K562 (cell line): ENCODE measurements at regions not wholly inside any gene's neighbourhood (a gene's known extent, or its start where the extent isn't known, plus 50 kb on each side); places are given as distances from the start of the nearest gene placed in this dataset.

Experiments
- ATAC-seq: fragments of 200-7000 bp; cut with Tn5 transposase; 3 replicates; pipeline ENCODE4 v1.9.1; 2020; ENCODE audit warnings: moderate library complexity
- BruUV-seq: library from RNA; stranded (reverse); fragments of 400-500 nt; replicated peaks from 2 replicates; lab custom pipeline; 2021; lab: Mats Ljungman, UMichigan
- CTCF ChIA-PET: fragments of 300-600 bp; formaldehyde crosslinking; extraction: SDS; loops from one replicate; lab custom pipeline; 2021; ENCODE audit warnings: low intra/inter-chr PET ratio; lab: Yijun Ruan, JAX
- POLR2A ChIA-PET: fragments of 300-600, 350-650 bp; sonication (Branson Sonifier 250); formaldehyde crosslinking; extraction: SDS; loops from one replicate; lab custom pipeline; 2021; ENCODE audit warnings: antibody characterized with exemption, inconsistent platforms; lab: Yijun Ruan, JAX
- DNase-seq, 4 experiments: peaks; one replicate each; pipeline versions ENCODE4 v3.0.0 to v3.0.0-alpha.2; 2011 to 2018; ENCODE audit warnings: low spot score in 3 of 4, mixed read lengths in 3 of 4; ENCODE audit errors: extremely low read depth in 1 of 4
- FAIRE-seq: peaks from 2 replicates; lab custom pipeline; 2011; peaks lifted over from hg19 to GRCh38; lab: Jason Lieb, UNC
- H2AFZ ChIP-seq: 2 replicates; pipeline ENCODE4 v1.6.0; 2011; ENCODE audit warnings: low read depth, low read length, control low read depth, inconsistent platforms
- H3K27ac ChIP-seq: fragments of 200-600 bp; 3 replicates; pipeline ENCODE4 v1.8.0; 2011; ENCODE audit warnings: low read depth, mild to moderate bottlenecking, control low read depth, inconsistent platforms, low read length, moderate library complexity, mixed read lengths; ENCODE audit errors: extremely low read depth
- H3K27me3 ChIP-seq, 2 experiments: fragments of 300-600 bp in 1 of 2; 2 replicates in 1 of 2; 3 replicates in 1 of 2; pipeline versions ENCODE4 v1.6.0 to v1.8.0; 2011; ENCODE audit warnings: inconsistent platforms in 2 of 2, low read length in 2 of 2, mild to moderate bottlenecking in 1 of 2, mixed read lengths in 1 of 2, moderate library complexity in 1 of 2; ENCODE audit not compliant: control insufficient read depth in 2 of 2, insufficient read depth in 2 of 2
- H3K36me3 ChIP-seq: fragments of 300-600 bp; 3 replicates; pipeline ENCODE4 v1.8.0; 2011; ENCODE audit warnings: mild to moderate bottlenecking, low read length, inconsistent platforms; ENCODE audit not compliant: control insufficient read depth, insufficient read depth
- H3K4me1 ChIP-seq, 2 experiments: fragments of 200-600 bp in 1 of 2; replicated peaks in 1 of 2; 2 replicates in 1 of 2; 3 replicates in 1 of 2; pipeline versions ENCODE4 v1.5.1 to v1.8.0; 2011; ENCODE audit warnings: inconsistent platforms in 2 of 2, low read length in 2 of 2, mild to moderate bottlenecking in 1 of 2, mixed read lengths in 1 of 2, moderate library complexity in 1 of 2; ENCODE audit not compliant: control insufficient read depth in 2 of 2, insufficient read depth in 2 of 2
- H3K4me2 ChIP-seq: 2 replicates; pipeline ENCODE4 v1.6.1; 2011; ENCODE audit warnings: low read length, control low read depth, inconsistent platforms, mixed read lengths; ENCODE audit not compliant: insufficient read depth
- H3K4me3 ChIP-seq: fragments of 200-600 bp; sonication (generic), shearing (Covaris generic); 2 replicates; pipeline ENCODE4 v1.5.1; 2016; ENCODE audit warnings: control low read depth, inconsistent platforms
- H3K79me2 ChIP-seq: fragments of 200-600 bp; 3 replicates; pipeline ENCODE4 v1.8.0; 2011; ENCODE audit warnings: low read length, inconsistent platforms; ENCODE audit not compliant: control insufficient read depth, insufficient read depth
- H3K9ac ChIP-seq, 2 experiments: 2 replicates each; pipeline versions ENCODE4 v1.6.0 to v1.6.1; 2011; ENCODE audit warnings: low read depth in 2 of 2, low read length in 2 of 2, control low read depth in 1 of 2, inconsistent platforms in 1 of 2, mild to moderate bottlenecking in 1 of 2, mixed read lengths in 1 of 2; ENCODE audit not compliant: insufficient read depth in 1 of 2
- H3K9me1 ChIP-seq: one replicate; pipeline ENCODE4 v1.6.0; 2011; ENCODE audit warnings: inconsistent platforms, mild to moderate bottlenecking, low read length, moderate library complexity; ENCODE audit not compliant: control insufficient read depth, insufficient read depth
- H3K9me3 ChIP-seq: replicated peaks from 2 replicates; pipeline ENCODE4 v1.5.1; 2011; ENCODE audit warnings: low read depth, low read length, inconsistent platforms; ENCODE audit not compliant: control insufficient read depth, insufficient read depth
- H4K20me1 ChIP-seq: replicated peaks from 2 replicates; pipeline ENCODE4 v1.6.1; 2011; ENCODE audit warnings: low read length, inconsistent platforms, mixed read lengths; ENCODE audit not compliant: control insufficient read depth, insufficient read depth
- ADNP ChIP-seq: fragments of 200-800 bp; sonication (Bioruptor generic); IDR thresholded peaks from 2 replicates; pipeline ENCODE4 v1.6.1; 2016; ENCODE audit warnings: missing genetic modification characterization, missing compliant biosample characterization
- FOXJ2 ChIP-seq: fragments of 200-800 bp; sonication (Bioruptor generic); IDR thresholded peaks from 2 replicates; pipeline ENCODE4 v1.6.1; 2016; ENCODE audit warnings: missing genetic modification characterization, missing compliant biosample characterization
- MITF ChIP-seq: IDR thresholded peaks from 2 replicates; pipeline ENCODE4 v1.6.1; 2014; ENCODE audit warnings: antibody characterized with exemption
- NKRF ChIP-seq: fragments of 450-650 bp; IDR thresholded peaks from 2 replicates; pipeline ENCODE4 v1.6.1; 2016; ENCODE audit warnings: borderline replicate concordance
- SMARCC2 ChIP-seq: fragments of 450-650 bp; IDR thresholded peaks from 2 replicates; pipeline ENCODE4 v1.6.1; 2017; ENCODE audit warnings: antibody characterized with exemption, moderate library complexity, mild to moderate bottlenecking, low read depth
- SP2 ChIP-seq: IDR thresholded peaks from 2 replicates; pipeline ENCODE4 v1.6.1; 2011; ENCODE audit warnings: mild to moderate bottlenecking, low read depth, low read length, moderate library complexity; ENCODE audit not compliant: poor library complexity, severe bottlenecking; ENCODE audit errors: extremely low read depth
- SPI1 ChIP-seq: IDR thresholded peaks from 2 replicates; pipeline ENCODE4 v1.6.1; 2011; ENCODE audit warnings: low read depth, low read length, control low read depth, borderline replicate concordance
- ZNF347 ChIP-seq: fragments of 450-650 bp; formaldehyde crosslinking; IDR thresholded peaks from 2 replicates; pipeline ENCODE4 v1.4.0; 2020; ENCODE audit warnings: low read depth, mild to moderate bottlenecking, moderate library complexity
- ZNF717 ChIP-seq: fragments of 250-450 bp; sonication (Bioruptor Pico); IDR thresholded peaks from 2 replicates; pipeline ENCODE4 v1.5.0; 2021
- WGBS: fragments of 100-300 bp; shearing (Covaris generic); methylation state at CpG from one replicate; pipeline ENCODE4 v1.1.6; 2016; ENCODE audit warnings: low coverage, mixed read lengths; ENCODE audit not compliant: insufficient coverage; ENCODE audit errors: missing lambda C conversion rate; 5-methylcytosine and 5-hydroxymethylcytosine counted together
- in situ Hi-C: fragments of 300-500 bp; cut with MboI; formaldehyde crosslinking; loops from 4 replicates; pipeline ENCODE4 v1.15.0; 2018; ENCODE audit warnings: inconsistent platforms, mixed read lengths
- intact Hi-C: fragments of 100-400 bp; cut with micrococcal nuclease; formaldehyde crosslinking; loops from 2 replicates; pipeline ENCODE4 v1.14.2; 2022
- TF ChIP-seq, protein P1 (sequence below), 2 experiments: IDR thresholded peaks in 1 of 2; conservative IDR thresholded peaks in 1 of 2; 2 replicates each; pipeline ENCODE4 v1.6.1; 2016; ENCODE audit warnings: low read depth in 2 of 2, mild to moderate bottlenecking in 1 of 2, missing compliant biosample characterization in 1 of 2, missing genetic modification characterization in 1 of 2, moderate library complexity in 1 of 2
- TF ChIP-seq, protein P2 (sequence below): fragments of 450-650 bp; IDR thresholded peaks from 2 replicates; pipeline ENCODE4 v1.6.1; 2016; ENCODE audit warnings: antibody characterized with exemption

DNA sequence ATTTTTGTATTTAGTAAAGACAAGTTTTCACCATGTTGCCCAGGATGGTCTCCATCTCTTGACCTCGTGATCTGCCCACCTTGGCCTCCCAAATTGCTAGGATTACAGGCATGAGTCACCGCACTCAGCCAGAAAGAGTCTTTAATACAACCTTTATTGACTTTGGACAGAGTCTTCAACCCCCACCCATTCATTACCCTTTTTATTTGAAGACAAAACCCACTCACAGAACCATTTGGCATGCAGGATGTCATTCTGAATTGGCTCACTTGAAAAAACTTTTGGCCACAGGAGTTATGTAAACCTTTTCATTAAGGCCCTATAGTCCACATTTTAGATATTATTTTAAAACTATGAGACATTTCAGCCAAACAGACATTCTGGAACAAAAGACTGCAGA lies 217.9 kb upstream of the RND3 start:
- no peaks in the 10 kb centered on the region for H3K9me1 ChIP-seq
- no peak overlapping the region for H3K4me2 ChIP-seq
- no peaks in the 10 kb centered on the region for H3K27me3 ChIP-seq
- ATAC-seq (no peak), FAIRE-seq (no peak), DNase-seq (no peak)
- WGBS, result 6% methylated on average over 2 of the region's 2 CpGs
- H3K9ac ChIP-seq, result no peak overlapping the region
- TF ChIP-seq FOXJ2 (tag) (no peak), SPI1 (no peak), SMARCC2 (no peak), ZNF717 (CRISPR knock-in tag) (no peak), SP2 (no peak), ZNF347 (CRISPR knock-in tag) (no peak), ADNP (tag) (no peak), MITF (no peak), NKRF (no peak)
- TF ChIP-seq, protein P1, sequence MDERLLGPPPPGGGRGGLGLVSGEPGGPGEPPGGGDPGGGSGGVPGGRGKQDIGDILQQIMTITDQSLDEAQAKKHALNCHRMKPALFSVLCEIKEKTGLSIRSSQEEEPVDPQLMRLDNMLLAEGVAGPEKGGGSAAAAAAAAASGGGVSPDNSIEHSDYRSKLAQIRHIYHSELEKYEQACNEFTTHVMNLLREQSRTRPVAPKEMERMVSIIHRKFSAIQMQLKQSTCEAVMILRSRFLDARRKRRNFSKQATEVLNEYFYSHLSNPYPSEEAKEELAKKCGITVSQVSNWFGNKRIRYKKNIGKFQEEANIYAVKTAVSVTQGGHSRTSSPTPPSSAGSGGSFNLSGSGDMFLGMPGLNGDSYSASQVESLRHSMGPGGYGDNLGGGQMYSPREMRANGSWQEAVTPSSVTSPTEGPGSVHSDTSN (CRISPR knock-in tag; IDR thresholded peaks at IDR 0.05; ENCODE audit: low read depth), result no peak
- TF ChIP-seq, protein P1 (tag; conservative IDR thresholded peaks at IDR 0.05; ENCODE audit: low read depth), result no peak
- TF ChIP-seq, protein P2, sequence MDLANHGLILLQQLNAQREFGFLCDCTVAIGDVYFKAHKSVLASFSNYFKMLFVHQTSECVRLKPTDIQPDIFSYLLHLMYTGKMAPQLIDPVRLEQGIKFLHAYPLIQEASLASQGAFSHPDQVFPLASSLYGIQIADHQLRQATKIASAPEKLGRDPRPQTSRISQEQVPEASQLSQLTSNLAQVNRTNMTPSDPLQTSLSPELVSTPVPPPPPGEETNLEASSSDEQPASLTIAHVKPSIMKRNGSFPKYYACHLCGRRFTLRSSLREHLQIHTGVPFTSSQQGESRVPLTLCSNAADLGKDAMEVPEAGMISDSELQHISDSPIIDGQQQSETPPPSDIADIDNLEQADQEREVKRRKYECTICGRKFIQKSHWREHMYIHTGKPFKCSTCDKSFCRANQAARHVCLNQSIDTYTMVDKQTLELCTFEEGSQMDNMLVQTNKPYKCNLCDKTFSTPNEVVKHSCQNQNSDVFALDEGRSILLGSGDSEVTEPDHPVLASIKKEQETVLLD, result no peak
- H3K79me2 ChIP-seq, result no peaks in the 10 kb centered on the region
- H3K36me3 ChIP-seq, result no peaks in the 10 kb centered on the region
- no peak overlapping the region for H3K4me3 ChIP-seq
- no peaks in the 10 kb centered on the region for H3K9me3 ChIP-seq
- CTCF ChIA-PET, result no interaction called here
- H3K27ac ChIP-seq, result no peak overlapping the region
- H2AFZ ChIP-seq, result no peak overlapping the region
- no peaks in the 10 kb centered on the region for H3K4me1 ChIP-seq
- in situ Hi-C loops, result no loop called here
- BruUV-seq, result no TSS peak
- no peaks in the 10 kb centered on the region for H4K20me1 ChIP-seq
- POLR2A ChIA-PET, result no interaction called here
- intact Hi-C loops, result no loop called here
